OCI-LY1 (cell line): ENCODE measurements at regions not wholly inside any gene's neighbourhood (a gene's known extent, or its start where the extent isn't known, plus 50 kb on each side); places are given as distances from the start of the nearest gene placed in this dataset.

Experiments
- H2AFZ ChIP-seq: fragments of 200-600 bp; sonication (generic), shearing (Covaris generic); 2 replicates; pipeline ENCODE4 v1.6.0; 2014; ENCODE audit warnings: antibody characterized with exemption, mild to moderate bottlenecking, low read length
- H3F3A ChIP-seq: fragments of 200-600 bp; sonication (generic), shearing (Covaris generic); 2 replicates; pipeline ENCODE4 v1.6.0; 2014; ENCODE audit warnings: mild to moderate bottlenecking, antibody characterized with exemption, low read length, moderate library complexity; ENCODE audit not compliant: insufficient read depth
- H3K27ac ChIP-seq: fragments of 200-600 bp; sonication (generic); 2 replicates; pipeline ENCODE4 v1.5.1; 2014; ENCODE audit warnings: low read length, mixed run types, mild to moderate bottlenecking, low read depth; ENCODE audit not compliant: poor library complexity, severe bottlenecking
- H3K27me3 ChIP-seq: fragments of 200-600 bp; sonication (generic); 2 replicates; pipeline ENCODE4 v1.6.0; 2014; ENCODE audit warnings: antibody characterized with exemption, mild to moderate bottlenecking, low read length, moderate library complexity; ENCODE audit not compliant: insufficient read depth
- H3K36me3 ChIP-seq: fragments of 200-600 bp; sonication (generic); 2 replicates; pipeline ENCODE4 v1.6.1; 2014; ENCODE audit warnings: mild to moderate bottlenecking, antibody characterized with exemption, low read length, moderate library complexity, mixed read lengths; ENCODE audit not compliant: insufficient read depth
- H3K4me1 ChIP-seq: fragments of 200-600 bp; sonication (generic); 2 replicates; pipeline ENCODE4 v1.5.1; 2014; ENCODE audit warnings: mild to moderate bottlenecking, low read length, moderate library complexity; ENCODE audit not compliant: insufficient read depth, severe bottlenecking
- H3K4me2 ChIP-seq: fragments of 200-600 bp; sonication (generic), shearing (Covaris generic); 2 replicates; pipeline ENCODE4 v1.6.1; 2014; ENCODE audit warnings: low read length
- H3K4me3 ChIP-seq: fragments of 200-600 bp; sonication (generic); 2 replicates; pipeline ENCODE4 v1.5.1; 2014; ENCODE audit warnings: low read length, low read depth, mild to moderate bottlenecking, mixed read lengths; ENCODE audit not compliant: poor library complexity, severe bottlenecking
- H3K79me2 ChIP-seq: fragments of 200-600 bp; shearing (Covaris generic); 2 replicates; pipeline ENCODE4 v1.6.1; 2016; ENCODE audit warnings: mixed run types, low read length, mixed read lengths; ENCODE audit not compliant: insufficient read depth
- H3K9ac ChIP-seq: fragments of 200-600 bp; sonication (generic), shearing (Covaris generic); 2 replicates; pipeline ENCODE4 v1.6.1; 2014; ENCODE audit warnings: mild to moderate bottlenecking, low read length, mixed read lengths
- H3K9me2 ChIP-seq: fragments of 200-600 bp; sonication (generic), shearing (Covaris generic); 2 replicates; pipeline ENCODE4 v1.6.1; 2014; ENCODE audit warnings: low read depth, mild to moderate bottlenecking, low read length, mixed read lengths
- H3K9me3 ChIP-seq: fragments of 200-600 bp; shearing (Covaris generic); 2 replicates; pipeline ENCODE4 v1.6.1; 2014; ENCODE audit warnings: low read length, mixed read lengths
- H4K20me1 ChIP-seq: fragments of 200-600 bp; sonication (generic), shearing (Covaris generic); 2 replicates; pipeline ENCODE4 v1.6.0; 2016; ENCODE audit warnings: mild to moderate bottlenecking, low read length; ENCODE audit not compliant: insufficient read depth
- EZH2 ChIP-seq: fragments of 200-600 bp; sonication (generic), shearing (Covaris generic); IDR thresholded peaks from 2 replicates; pipeline ENCODE4 v1.8.0; 2017; ENCODE audit warnings: borderline replicate concordance, mixed run types, mild to moderate bottlenecking, antibody characterized with exemption, low read length, moderate library complexity, mixed read lengths
- TF ChIP-seq, protein P1 (sequence below): fragments of 200-600 bp; sonication (generic), shearing (Covaris generic); IDR thresholded peaks from 2 replicates; pipeline ENCODE4 v1.5.1; 2017; ENCODE audit warnings: mild to moderate bottlenecking, antibody characterized with exemption, low read length, moderate library complexity, mixed read lengths

DNA sequence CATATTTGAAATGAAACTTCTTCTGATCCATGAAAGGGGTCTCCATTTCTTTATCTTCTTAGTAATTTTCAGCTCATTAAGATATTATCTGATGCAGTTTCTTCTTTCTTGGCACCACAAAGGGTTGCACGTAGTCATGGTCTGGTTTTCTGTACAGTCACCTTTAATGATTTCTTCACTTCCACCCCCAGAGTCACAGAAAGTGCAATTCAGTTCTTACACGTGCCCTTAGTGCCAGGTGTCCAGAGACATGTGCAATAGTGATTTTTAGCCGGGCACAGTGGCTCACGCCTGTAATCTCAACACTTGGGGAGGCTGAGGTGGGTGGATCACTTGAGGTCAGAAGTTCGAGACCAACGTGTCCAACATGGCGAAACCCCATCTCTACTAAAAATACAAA, 202.8 kb upstream of the MTNR1B start:
- no peaks in the 10 kb centered on the region for H3K27me3 ChIP-seq
- H3K36me3 ChIP-seq = no peaks in the 10 kb centered on the region
- H3K9me2 ChIP-seq = no peaks in the 10 kb centered on the region
- H3K9ac ChIP-seq = no peak overlapping the region
- no peaks in the 10 kb centered on the region for H3K79me2 ChIP-seq
- H3K4me3 ChIP-seq = no peak overlapping the region
- H3F3A ChIP-seq = no peaks in the 10 kb centered on the region
- no peaks in the 10 kb centered on the region for H3K9me3 ChIP-seq
- TF ChIP-seq, protein P1, sequence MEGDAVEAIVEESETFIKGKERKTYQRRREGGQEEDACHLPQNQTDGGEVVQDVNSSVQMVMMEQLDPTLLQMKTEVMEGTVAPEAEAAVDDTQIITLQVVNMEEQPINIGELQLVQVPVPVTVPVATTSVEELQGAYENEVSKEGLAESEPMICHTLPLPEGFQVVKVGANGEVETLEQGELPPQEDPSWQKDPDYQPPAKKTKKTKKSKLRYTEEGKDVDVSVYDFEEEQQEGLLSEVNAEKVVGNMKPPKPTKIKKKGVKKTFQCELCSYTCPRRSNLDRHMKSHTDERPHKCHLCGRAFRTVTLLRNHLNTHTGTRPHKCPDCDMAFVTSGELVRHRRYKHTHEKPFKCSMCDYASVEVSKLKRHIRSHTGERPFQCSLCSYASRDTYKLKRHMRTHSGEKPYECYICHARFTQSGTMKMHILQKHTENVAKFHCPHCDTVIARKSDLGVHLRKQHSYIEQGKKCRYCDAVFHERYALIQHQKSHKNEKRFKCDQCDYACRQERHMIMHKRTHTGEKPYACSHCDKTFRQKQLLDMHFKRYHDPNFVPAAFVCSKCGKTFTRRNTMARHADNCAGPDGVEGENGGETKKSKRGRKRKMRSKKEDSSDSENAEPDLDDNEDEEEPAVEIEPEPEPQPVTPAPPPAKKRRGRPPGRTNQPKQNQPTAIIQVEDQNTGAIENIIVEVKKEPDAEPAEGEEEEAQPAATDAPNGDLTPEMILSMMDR = no peak
- no peak for TF ChIP-seq EZH2
- no peak overlapping the region for H2AFZ ChIP-seq
- H3K4me1 ChIP-seq = no peaks in the 10 kb centered on the region
- no peak overlapping the region for H3K27ac ChIP-seq
- no peak overlapping the region for H3K4me2 ChIP-seq
- H4K20me1 ChIP-seq = no peaks in the 10 kb centered on the region

DNA sequence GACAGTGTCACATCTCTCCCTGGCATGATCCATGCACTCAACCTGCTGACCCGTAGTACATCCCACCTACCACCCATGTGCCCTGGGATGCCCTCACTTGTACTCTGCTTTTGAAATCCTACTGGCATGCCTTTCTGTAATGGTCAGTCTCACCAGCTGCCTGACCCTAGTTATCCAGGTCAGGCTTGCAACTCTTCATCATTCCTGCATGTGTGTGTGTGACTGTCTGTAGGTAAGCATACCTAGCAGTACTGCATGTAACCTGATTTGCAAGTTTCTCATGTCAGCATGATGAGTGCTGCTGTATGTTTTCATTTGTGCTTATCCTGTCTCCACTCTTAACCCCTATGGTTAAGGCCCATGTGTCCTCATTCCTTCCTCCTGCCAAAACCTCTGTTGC, 202.0 kb upstream of the MTNR1B start:
- Histone ChIP-seq H3K9ac (no peak overlapping the region), H3K36me3 (no peaks in the 10 kb centered on the region), H3K27me3 (no peaks in the 10 kb centered on the region), H3K79me2 (no peaks in the 10 kb centered on the region), H3F3A (no peaks in the 10 kb centered on the region), H3K4me2 (no peak overlapping the region), H3K9me3 (no peaks in the 10 kb centered on the region), H3K4me3 (no peak overlapping the region), H3K9me2 (no peaks in the 10 kb centered on the region), H3K27ac (no peak overlapping the region), H4K20me1 (no peaks in the 10 kb centered on the region), H2AFZ (no peak overlapping the region), H3K4me1 (no peaks in the 10 kb centered on the region)
- TF ChIP-seq, protein P1 = no peak
- TF ChIP-seq EZH2 = no peak

DNA sequence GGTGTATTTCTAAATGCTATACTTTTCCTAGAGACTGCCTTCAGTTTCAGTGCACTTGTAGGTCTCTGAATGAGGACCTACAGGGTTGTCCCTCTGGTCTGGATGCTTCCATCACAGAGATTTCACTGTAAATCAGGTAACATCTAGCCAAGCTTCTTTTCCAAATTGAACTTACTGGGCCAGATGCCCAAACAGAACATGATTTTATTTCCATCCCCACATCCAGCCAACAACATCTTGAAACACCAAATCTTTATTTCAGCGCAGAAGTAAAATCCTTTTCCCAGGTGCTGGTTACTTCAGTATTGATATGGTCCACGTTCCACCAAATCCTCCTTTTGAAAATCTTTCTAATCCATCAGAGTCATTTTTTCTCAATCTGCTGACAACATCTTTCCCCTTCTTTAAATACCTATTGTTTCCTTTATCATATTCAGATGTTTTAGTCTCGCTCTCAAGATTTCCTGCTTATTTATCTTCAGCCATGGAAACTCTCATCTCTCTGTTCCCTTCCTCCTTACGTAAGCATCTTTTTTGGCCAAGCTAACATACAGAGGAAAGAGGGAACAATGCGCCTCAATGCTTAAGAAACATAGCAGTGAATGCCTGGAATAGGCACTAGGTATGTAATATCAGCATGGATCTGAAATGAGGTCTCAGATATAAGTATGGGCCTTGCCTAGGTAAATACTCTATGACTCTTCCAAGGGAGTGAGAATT, 201.2 kb upstream of the MTNR1B start:
- H3K4me2 ChIP-seq = no peak overlapping the region
- no peak for TF ChIP-seq EZH2
- H3K9me3 ChIP-seq = no peaks in the 10 kb centered on the region
- H4K20me1 ChIP-seq = no peaks in the 10 kb centered on the region
- no peaks in the 10 kb centered on the region for H3K27me3 ChIP-seq
- H3K9ac ChIP-seq = no peak overlapping the region
- no peak overlapping the region for H2AFZ ChIP-seq
- no peaks in the 10 kb centered on the region for H3K36me3 ChIP-seq
- H3K9me2 ChIP-seq = no peaks in the 10 kb centered on the region
- H3K27ac ChIP-seq = no peak overlapping the region
- H3F3A ChIP-seq = no peaks in the 10 kb centered on the region
- H3K4me3 ChIP-seq = no peak overlapping the region
- no peaks in the 10 kb centered on the region for H3K79me2 ChIP-seq
- no peaks in the 10 kb centered on the region for H3K4me1 ChIP-seq

DNA sequence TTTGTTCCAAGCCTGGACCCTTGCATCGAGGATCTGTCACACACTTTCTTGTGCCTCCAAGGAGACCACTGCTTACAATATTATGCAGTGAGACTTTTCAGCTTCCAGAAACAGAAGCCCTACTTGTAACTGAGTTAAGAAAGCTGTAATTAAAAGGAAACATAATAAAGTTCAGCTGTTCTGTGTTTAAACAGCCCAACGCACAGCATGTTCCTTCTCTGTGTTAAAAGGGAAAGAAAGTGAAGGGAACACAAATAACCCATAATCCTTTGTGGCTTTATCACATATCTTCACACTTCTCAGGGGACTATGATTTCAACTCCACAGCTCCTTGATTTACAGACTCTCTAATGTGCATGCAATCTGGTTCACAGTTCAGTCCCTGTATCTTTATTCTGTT, 200.3 kb upstream of the MTNR1B start:
- H3K79me2 ChIP-seq = no peaks in the 10 kb centered on the region
- H4K20me1 ChIP-seq = no peaks in the 10 kb centered on the region
- H3F3A ChIP-seq = no peaks in the 10 kb centered on the region
- H3K4me1 ChIP-seq = no peaks in the 10 kb centered on the region
- no peaks in the 10 kb centered on the region for H3K36me3 ChIP-seq
- no peaks in the 10 kb centered on the region for H3K9me3 ChIP-seq
- no peak overlapping the region for H3K4me2 ChIP-seq
- H3K27me3 ChIP-seq = no peaks in the 10 kb centered on the region
- no peak overlapping the region for H3K9ac ChIP-seq
- no peak overlapping the region for H3K4me3 ChIP-seq
- TF ChIP-seq EZH2 = no peak
- no peaks in the 10 kb centered on the region for H3K9me2 ChIP-seq
- H2AFZ ChIP-seq = no peak overlapping the region
- no peak overlapping the region for H3K27ac ChIP-seq
